ENCODE measurements at regions not wholly inside any gene's neighbourhood (a gene's known extent, or its start where the extent isn't known, plus 50 kb on each side); places are given as distances from the start of the nearest gene placed in this dataset.

DNA sequence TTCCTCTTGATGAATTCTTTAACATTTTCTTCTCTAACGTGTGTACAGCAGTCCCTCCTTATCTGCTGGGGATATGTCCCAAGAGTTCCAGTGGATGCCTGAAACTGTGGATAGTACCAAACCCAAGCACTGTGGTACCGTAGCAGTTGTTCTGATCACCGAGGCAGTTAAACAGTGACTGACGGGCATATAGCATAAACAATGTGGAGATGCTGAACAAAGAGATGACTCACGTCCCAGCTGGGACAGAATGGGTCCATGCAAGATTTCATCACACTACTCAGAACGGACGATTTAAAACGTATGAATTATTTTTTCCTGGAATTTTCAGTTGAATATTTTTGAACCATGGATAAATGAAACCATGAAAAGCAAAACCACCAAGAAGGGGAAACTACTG is 54.5 kb upstream of the SPAG16 start:
- H3K27me3 ChIP-seq (ENCODE audit: control insufficient read depth, insufficient read depth, low read length): no peaks in the 10 kb centered on the region
- FAIRE-seq (no peak), DNase-seq (no peak)
- no peak overlapping the region for H3K9ac ChIP-seq (ENCODE audit: low read length in 3 of 3)
- no peaks in the 10 kb centered on the region for H3K36me3 ChIP-seq (ENCODE audit: control insufficient read depth in 2 of 3, insufficient read depth in 3 of 3, low read length in 3 of 3)
- intact Hi-C loops (cut with DNase I): no loop called here
- H3K4me1 ChIP-seq (ENCODE audit: control insufficient read depth in 2 of 3, insufficient read depth in 2 of 3, low read depth in 1 of 3, low read length in 3 of 3): no peaks in the 10 kb centered on the region
- no peak for TF ChIP-seq CTCF (IDR thresholded peaks at IDR 0.05; ENCODE audit: borderline replicate concordance, extremely low read depth, insufficient read depth)
- no peak overlapping the region for H3K27ac ChIP-seq (ENCODE audit: low read depth in 2 of 2, low read length in 2 of 2)
- no peak overlapping the region for H3K4me3 ChIP-seq (ENCODE audit: low read length in 3 of 3)
- no peaks in the 10 kb centered on the region for H3K9me3 ChIP-seq (ENCODE audit: control insufficient read depth in 2 of 3, insufficient read depth in 1 of 3, low read length in 3 of 3)

DNA sequence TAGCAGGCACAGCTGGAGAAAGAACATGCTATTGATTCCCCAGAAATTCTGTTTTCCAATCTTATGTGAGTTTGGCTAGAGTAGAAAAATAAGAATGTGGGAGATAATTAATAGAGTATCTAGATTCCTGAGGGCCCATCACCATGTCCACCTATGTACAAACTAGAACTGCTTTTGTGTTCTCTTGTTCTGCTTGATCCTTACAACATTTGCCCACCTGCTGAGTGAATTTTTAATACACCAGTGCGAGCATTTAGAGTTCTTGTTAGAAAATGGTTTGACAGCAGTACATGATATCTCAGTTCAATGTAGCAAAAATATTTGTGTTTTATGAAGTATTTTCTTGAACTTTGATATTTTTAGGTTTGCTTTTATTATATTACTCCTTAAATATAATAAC is 52.3 kb upstream of the SPAG16 start:
- FAIRE-seq: no peak
- intact Hi-C loops (cut with DNase I): no loop called here

DNA sequence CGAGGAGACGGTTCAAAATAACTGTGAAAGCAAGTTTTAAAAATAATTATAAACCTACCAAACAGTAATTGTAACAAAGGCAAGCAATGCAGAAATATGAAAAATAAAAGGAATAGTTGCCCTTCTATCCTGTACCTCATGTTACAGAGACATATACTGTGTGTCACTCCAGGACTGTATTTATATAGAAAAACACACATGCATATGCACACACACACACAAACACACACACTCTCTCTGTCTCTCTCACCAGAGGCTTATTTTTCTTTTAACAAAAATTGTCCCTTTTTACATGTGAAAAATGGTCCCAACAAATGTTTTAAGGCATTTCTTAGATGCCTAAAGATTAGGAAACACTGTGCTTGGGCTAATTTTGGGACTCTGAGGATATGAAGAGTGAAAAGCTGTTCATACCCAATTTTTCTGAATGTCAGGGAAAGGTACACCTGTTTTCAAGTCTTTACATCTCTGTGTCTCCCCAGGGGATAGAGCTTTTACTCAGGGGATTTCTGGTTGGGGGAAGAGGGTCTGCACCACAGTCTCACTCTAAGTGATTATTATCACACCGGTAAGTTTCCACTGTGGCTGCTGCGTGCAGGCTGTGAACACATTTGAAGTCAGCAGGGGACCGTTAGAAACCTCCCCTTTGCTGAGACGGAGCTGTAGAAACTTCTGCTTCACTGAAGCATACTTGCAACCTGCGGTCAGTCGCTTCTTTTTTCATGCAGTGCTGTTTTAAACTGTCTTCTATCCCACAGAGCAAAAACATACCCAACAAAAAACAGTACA is 51.4 kb upstream of the SPAG16 start:
- Histone ChIP-seq H3K36me3 (ENCODE audit: control insufficient read depth in 2 of 3, insufficient read depth in 3 of 3, low read length in 3 of 3) (no peaks in the 10 kb centered on the region), H3K27me3 (ENCODE audit: control insufficient read depth, insufficient read depth, low read length) (no peaks in the 10 kb centered on the region), H3K4me3 (ENCODE audit: low read length in 3 of 3) (no peak overlapping the region), H3K4me1 (ENCODE audit: control insufficient read depth in 2 of 3, insufficient read depth in 2 of 3, low read depth in 1 of 3, low read length in 3 of 3) (no peaks in the 10 kb centered on the region), H3K9me3 (ENCODE audit: control insufficient read depth in 2 of 3, insufficient read depth in 1 of 3, low read length in 3 of 3) (no peaks in the 10 kb centered on the region), H3K9ac (ENCODE audit: low read length in 3 of 3) (no peak overlapping the region), H3K27ac (ENCODE audit: low read depth in 2 of 2, low read length in 2 of 2) (no peak overlapping the region)
- no peak for TF ChIP-seq CTCF (IDR thresholded peaks at IDR 0.05; ENCODE audit: borderline replicate concordance, extremely low read depth, insufficient read depth)
- DNase-seq (no peak), FAIRE-seq (no peak)
- intact Hi-C loops (cut with DNase I): no loop called here

More for the DNA sequence above, 52.3 kb upstream of the SPAG16 start:
- no peak for DNase-seq
- Histone ChIP-seq H3K4me1 (ENCODE audit: control insufficient read depth in 2 of 3, insufficient read depth in 2 of 3, low read depth in 1 of 3, low read length in 3 of 3) (no peaks in the 10 kb centered on the region), H3K27ac (ENCODE audit: low read depth in 2 of 2, low read length in 2 of 2) (no peak overlapping the region), H3K27me3 (ENCODE audit: control insufficient read depth, insufficient read depth, low read length) (no peaks in the 10 kb centered on the region), H3K4me3 (ENCODE audit: low read length in 3 of 3) (no peak overlapping the region), H3K9ac (ENCODE audit: low read length in 3 of 3) (no peak overlapping the region), H3K9me3 (ENCODE audit: control insufficient read depth in 2 of 3, insufficient read depth in 1 of 3, low read length in 3 of 3) (no peaks in the 10 kb centered on the region), H3K36me3 (ENCODE audit: control insufficient read depth in 2 of 3, insufficient read depth in 3 of 3, low read length in 3 of 3) (no peaks in the 10 kb centered on the region)
- no peak for TF ChIP-seq CTCF (IDR thresholded peaks at IDR 0.05; ENCODE audit: borderline replicate concordance, extremely low read depth, insufficient read depth)

All from kidney (tissue), 13 donors.